HEK293 (cell line): ENCODE measurements at regions not wholly inside any gene's neighbourhood (a gene's known extent, or its start where the extent isn't known, plus 50 kb on each side); places are given as distances from the start of the nearest gene placed in this dataset.

ENCODE experiments used
- CTCF ChIA-PET: fragments of 350-600 bp; formaldehyde crosslinking; extraction: SDS; loops from one replicate; lab custom pipeline; 2021; ENCODE audit warnings: antibody characterized with exemption; lab: Yijun Ruan, JAX
- POLR2A ChIA-PET: fragments of 300-600 bp; formaldehyde crosslinking; extraction: SDS; loops from one replicate; lab custom pipeline; 2020; ENCODE audit warnings: antibody characterized with exemption, inconsistent platforms; lab: Yijun Ruan, JAX
- H3K27ac ChIP-seq: fragments of 200-500 bp; sonication (Bioruptor generic); 2 replicates; pipeline ENCODE4 v1.5.1; 2014; ENCODE audit warnings: low read depth, low read length, control low read depth, inconsistent platforms; ENCODE audit errors: extremely low read depth
- H3K36me3 ChIP-seq, 2 experiments: fragments of 200-500 bp in 1 of 2; sonication (Bioruptor generic) in 1 of 2; 1 replicate in 1 of 2; 2 replicates in 1 of 2; pipeline ENCODE4 v1.5.1; 2014 to 2017; ENCODE audit warnings: inconsistent platforms in 2 of 2, low read length in 2 of 2; ENCODE audit not compliant: control insufficient read depth in 2 of 2, insufficient read depth in 1 of 2
- H3K4me1 ChIP-seq: fragments of 200-500 bp; sonication (Bioruptor generic); 2 replicates; pipeline ENCODE4 v1.5.1; 2014; ENCODE audit warnings: mild to moderate bottlenecking, low read length, inconsistent platforms; ENCODE audit not compliant: control insufficient read depth, insufficient read depth
- H3K4me3 ChIP-seq: 2 replicates; pipeline ENCODE4 v1.5.1; 2011; ENCODE audit warnings: low read depth, mild to moderate bottlenecking, control low read depth, low read length, moderate library complexity
- H3K9me3 ChIP-seq: fragments of 200-500 bp; sonication (Bioruptor generic); 2 replicates; pipeline ENCODE4 v1.5.1; 2014; ENCODE audit warnings: low read depth, low read length, inconsistent platforms; ENCODE audit not compliant: control insufficient read depth, insufficient read depth
- HOXD13 ChIP-seq: sonication (generic); formaldehyde crosslinking; IDR thresholded peaks from 2 replicates; pipeline ENCODE4 v1.8.0; 2022; ENCODE audit warnings: missing genetic modification reagents, borderline replicate concordance
- KLF7 ChIP-seq: fragments of 450-650 bp; formaldehyde crosslinking; IDR thresholded peaks from 2 replicates; pipeline ENCODE4 v1.5.1; 2016; ENCODE audit warnings: missing biosample characterization, missing genetic modification characterization, borderline replicate concordance
- TCF7L2 ChIP-seq: IDR thresholded peaks from 2 replicates; pipeline ENCODE4 v1.6.1; 2011; ENCODE audit warnings: low read depth, mild to moderate bottlenecking, inconsistent platforms, low read length, moderate library complexity, borderline replicate concordance
- YY2 ChIP-seq: fragments of 450-650 bp; formaldehyde crosslinking; IDR thresholded peaks from 2 replicates; pipeline ENCODE4 v1.5.1; 2016; ENCODE audit warnings: missing biosample characterization, missing genetic modification characterization
- ZBTB21 ChIP-seq: fragments of 450-650 bp; formaldehyde crosslinking; IDR thresholded peaks from 2 replicates; pipeline ENCODE4 v1.5.1; 2017; ENCODE audit warnings: missing biosample characterization, missing genetic modification characterization
- ZBTB8A ChIP-seq: fragments of 450-650 bp; formaldehyde crosslinking; IDR thresholded peaks from 2 replicates; pipeline ENCODE4 v1.5.1; 2016; ENCODE audit warnings: missing biosample characterization, missing genetic modification characterization
- ZIC2 ChIP-seq: fragments of 450-650 bp; formaldehyde crosslinking; IDR thresholded peaks from 2 replicates; pipeline ENCODE4 v1.5.1; 2016; ENCODE audit warnings: missing biosample characterization, missing genetic modification characterization
- ZNF121 ChIP-seq: fragments of 450-650 bp; formaldehyde crosslinking; IDR thresholded peaks from 2 replicates; pipeline ENCODE4 v1.5.1; 2016; ENCODE audit warnings: missing biosample characterization, missing genetic modification characterization
- ZNF138 ChIP-seq: fragments of 450-650 bp; formaldehyde crosslinking; IDR thresholded peaks from 2 replicates; pipeline ENCODE4 v1.5.1; 2016; ENCODE audit warnings: missing biosample characterization, missing genetic modification characterization, borderline replicate concordance
- ZNF16 ChIP-seq: fragments of 450-650 bp; formaldehyde crosslinking; IDR thresholded peaks from 2 replicates; pipeline ENCODE4 v1.5.1; 2016; ENCODE audit warnings: low read depth, missing biosample characterization, missing genetic modification characterization
- ZNF175 ChIP-seq: fragments of 450-650 bp; formaldehyde crosslinking; IDR thresholded peaks from 2 replicates; pipeline ENCODE4 v1.5.1; 2016; ENCODE audit warnings: missing biosample characterization, missing genetic modification characterization
- ZNF248 ChIP-seq: fragments of 450-650 bp; formaldehyde crosslinking; IDR thresholded peaks from 2 replicates; pipeline ENCODE4 v1.5.1; 2017; ENCODE audit warnings: missing biosample characterization, missing genetic modification characterization
- ZNF292 ChIP-seq: fragments of 450-650 bp; formaldehyde crosslinking; IDR thresholded peaks from 2 replicates; pipeline ENCODE4 v1.5.1; 2016; ENCODE audit warnings: low read depth, missing biosample characterization, missing genetic modification characterization, borderline replicate concordance
- ZNF341 ChIP-seq: fragments of 450-650 bp; formaldehyde crosslinking; IDR thresholded peaks from 2 replicates; pipeline ENCODE4; 2016; ENCODE audit warnings: low read depth, missing biosample characterization, missing genetic modification characterization
- ZNF426 ChIP-seq: fragments of 450-650 bp; formaldehyde crosslinking; IDR thresholded peaks from 2 replicates; pipeline ENCODE4 v1.5.1; 2017; ENCODE audit warnings: missing biosample characterization, missing genetic modification characterization, mild to moderate bottlenecking, inconsistent platforms, moderate library complexity
- ZNF558 ChIP-seq: fragments of 450-650 bp; formaldehyde crosslinking; IDR thresholded peaks from 2 replicates; pipeline ENCODE4 v1.5.1; 2016; ENCODE audit warnings: missing biosample characterization, missing genetic modification characterization
- ZNF624 ChIP-seq: fragments of 450-650 bp; formaldehyde crosslinking; IDR thresholded peaks from 2 replicates; pipeline ENCODE4 v1.5.1; 2017; ENCODE audit warnings: missing biosample characterization, missing genetic modification characterization
- ZNF629 ChIP-seq: fragments of 450-650 bp; formaldehyde crosslinking; IDR thresholded peaks from 2 replicates; pipeline ENCODE4 v1.5.1; 2017; ENCODE audit warnings: missing biosample characterization, missing genetic modification characterization
- ZNF768 ChIP-seq: fragments of 450-650 bp; formaldehyde crosslinking; IDR thresholded peaks from 2 replicates; pipeline ENCODE4 v1.5.1; 2018; ENCODE audit warnings: missing biosample characterization, mild to moderate bottlenecking, missing genetic modification characterization
- ZXDB ChIP-seq: fragments of 450-650 bp; formaldehyde crosslinking; IDR thresholded peaks from 2 replicates; pipeline ENCODE4 v1.5.1; 2016; ENCODE audit warnings: missing biosample characterization, missing genetic modification characterization
- TF ChIP-seq, protein P1 (sequence below): fragments of 450-650 bp; IDR thresholded peaks from 2 replicates; pipeline ENCODE4 v1.5.1; 2018; ENCODE audit warnings: missing biosample characterization, missing genetic modification characterization
- TF ChIP-seq, protein P2 (sequence below): fragments of 450-650 bp; formaldehyde crosslinking; IDR thresholded peaks from 2 replicates; pipeline ENCODE4 v1.5.1; 2016; ENCODE audit warnings: missing biosample characterization, missing genetic modification characterization
- TF ChIP-seq, protein P3 (sequence below): fragments of 450-650 bp; formaldehyde crosslinking; IDR thresholded peaks from 2 replicates; pipeline ENCODE4 v1.5.1; 2016; ENCODE audit warnings: missing biosample characterization, missing genetic modification characterization
- TF ChIP-seq, protein P4 (sequence below): sonication (generic); formaldehyde crosslinking; IDR thresholded peaks from 2 replicates; pipeline ENCODE4 v1.8.1; 2022; ENCODE audit warnings: mild to moderate bottlenecking, moderate library complexity, missing genetic modification reagents
- TF ChIP-seq, protein P5 (sequence below): fragments of 450-650 bp; formaldehyde crosslinking; IDR thresholded peaks from 2 replicates; pipeline ENCODE4 v1.5.1; 2017; ENCODE audit warnings: missing biosample characterization, missing genetic modification characterization

GRCh38 chr6:54706844-54707605 lies 139.5 kb upstream of the FAM83B start:
- H3K27ac ChIP-seq = no peak overlapping the region
- TF ChIP-seq HOXD13 = no peak
- TF ChIP-seq, protein P1, sequence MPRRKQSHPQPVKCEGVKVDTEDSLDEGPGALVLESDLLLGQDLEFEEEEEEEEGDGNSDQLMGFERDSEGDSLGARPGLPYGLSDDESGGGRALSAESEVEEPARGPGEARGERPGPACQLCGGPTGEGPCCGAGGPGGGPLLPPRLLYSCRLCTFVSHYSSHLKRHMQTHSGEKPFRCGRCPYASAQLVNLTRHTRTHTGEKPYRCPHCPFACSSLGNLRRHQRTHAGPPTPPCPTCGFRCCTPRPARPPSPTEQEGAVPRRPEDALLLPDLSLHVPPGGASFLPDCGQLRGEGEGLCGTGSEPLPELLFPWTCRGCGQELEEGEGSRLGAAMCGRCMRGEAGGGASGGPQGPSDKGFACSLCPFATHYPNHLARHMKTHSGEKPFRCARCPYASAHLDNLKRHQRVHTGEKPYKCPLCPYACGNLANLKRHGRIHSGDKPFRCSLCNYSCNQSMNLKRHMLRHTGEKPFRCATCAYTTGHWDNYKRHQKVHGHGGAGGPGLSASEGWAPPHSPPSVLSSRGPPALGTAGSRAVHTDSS = no peak
- no peak for TF ChIP-seq ZBTB8A (tag by site-specific recombination)
- no peak for TF ChIP-seq ZBTB21
- TF ChIP-seq ZNF16 (tag by site-specific recombination) = no peak
- no peak for TF ChIP-seq ZNF768 (tag by site-specific recombination)
- TF ChIP-seq KLF7 = no peak
- TF ChIP-seq, protein P2, sequence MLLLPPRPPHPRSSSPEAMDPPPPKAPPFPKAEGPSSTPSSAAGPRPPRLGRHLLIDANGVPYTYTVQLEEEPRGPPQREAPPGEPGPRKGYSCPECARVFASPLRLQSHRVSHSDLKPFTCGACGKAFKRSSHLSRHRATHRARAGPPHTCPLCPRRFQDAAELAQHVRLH (tag by site-specific recombination) = no peak
- TF ChIP-seq ZNF248 (tag by site-specific recombination) = no peak
- no peak for TF ChIP-seq ZNF341 (tag by site-specific recombination)
- TF ChIP-seq YY2 (tag by site-specific recombination) = no peak
- ChIA-PET CTCF (interaction anchor here (0.6 to 11.8 kb wide), 2 partner anchors 11 to 97 kb away, joined by 3 to 85 read pairs; no protein-coding TSS in a partner anchor), POLR2A (no interaction called here)
- H3K4me3 ChIP-seq = no peak overlapping the region
- no peaks in the 10 kb centered on the region for H3K4me1 ChIP-seq
- H3K36me3 ChIP-seq = no peaks in the 10 kb centered on the region
- no peaks in the 10 kb centered on the region for H3K9me3 ChIP-seq

GRCh38 chr6:54710456-54710855 lies 136.1 kb upstream of the FAM83B start:
- Histone ChIP-seq H3K4me3 (no peak overlapping the region), H3K27ac (no peak overlapping the region), H3K36me3 (no peaks in the 10 kb centered on the region), H3K4me1 (no peaks in the 10 kb centered on the region), H3K9me3 (no peaks in the 10 kb centered on the region)
- CTCF ChIA-PET = interaction anchor here (11.8 kb wide), 1 partner anchor 8 kb away, joined by 85 read pairs; no protein-coding TSS in a partner anchor
- POLR2A ChIA-PET = no interaction called here
- TF ChIP-seq ZXDB (tag by site-specific recombination) (no peak), ZNF629 (tag by site-specific recombination) (no peak), ZNF175 (tag by site-specific recombination) (no peak), ZNF121 (tag by site-specific recombination) (no peak), TCF7L2 (no peak), ZNF624 (no peak), ZNF426 (tag by site-specific recombination) (no peak), ZNF138 (no peak), ZBTB21 (no peak), ZNF292 (tag by site-specific recombination) (no peak), ZNF558 (no peak), ZIC2 (tag by site-specific recombination) (no peak)
- TF ChIP-seq, protein P3, sequence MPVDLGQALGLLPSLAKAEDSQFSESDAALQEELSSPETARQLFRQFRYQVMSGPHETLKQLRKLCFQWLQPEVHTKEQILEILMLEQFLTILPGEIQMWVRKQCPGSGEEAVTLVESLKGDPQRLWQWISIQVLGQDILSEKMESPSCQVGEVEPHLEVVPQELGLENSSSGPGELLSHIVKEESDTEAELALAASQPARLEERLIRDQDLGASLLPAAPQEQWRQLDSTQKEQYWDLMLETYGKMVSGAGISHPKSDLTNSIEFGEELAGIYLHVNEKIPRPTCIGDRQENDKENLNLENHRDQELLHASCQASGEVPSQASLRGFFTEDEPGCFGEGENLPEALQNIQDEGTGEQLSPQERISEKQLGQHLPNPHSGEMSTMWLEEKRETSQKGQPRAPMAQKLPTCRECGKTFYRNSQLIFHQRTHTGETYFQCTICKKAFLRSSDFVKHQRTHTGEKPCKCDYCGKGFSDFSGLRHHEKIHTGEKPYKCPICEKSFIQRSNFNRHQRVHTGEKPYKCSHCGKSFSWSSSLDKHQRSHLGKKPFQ (tag by site-specific recombination) = no peak
- TF ChIP-seq, protein P4, sequence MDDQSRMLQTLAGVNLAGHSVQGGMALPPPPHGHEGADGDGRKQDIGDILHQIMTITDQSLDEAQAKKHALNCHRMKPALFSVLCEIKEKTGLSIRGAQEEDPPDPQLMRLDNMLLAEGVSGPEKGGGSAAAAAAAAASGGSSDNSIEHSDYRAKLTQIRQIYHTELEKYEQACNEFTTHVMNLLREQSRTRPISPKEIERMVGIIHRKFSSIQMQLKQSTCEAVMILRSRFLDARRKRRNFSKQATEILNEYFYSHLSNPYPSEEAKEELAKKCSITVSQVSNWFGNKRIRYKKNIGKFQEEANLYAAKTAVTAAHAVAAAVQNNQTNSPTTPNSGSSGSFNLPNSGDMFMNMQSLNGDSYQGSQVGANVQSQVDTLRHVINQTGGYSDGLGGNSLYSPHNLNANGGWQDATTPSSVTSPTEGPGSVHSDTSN (CRISPR knock-in tag) = no peak
- TF ChIP-seq, protein P5, sequence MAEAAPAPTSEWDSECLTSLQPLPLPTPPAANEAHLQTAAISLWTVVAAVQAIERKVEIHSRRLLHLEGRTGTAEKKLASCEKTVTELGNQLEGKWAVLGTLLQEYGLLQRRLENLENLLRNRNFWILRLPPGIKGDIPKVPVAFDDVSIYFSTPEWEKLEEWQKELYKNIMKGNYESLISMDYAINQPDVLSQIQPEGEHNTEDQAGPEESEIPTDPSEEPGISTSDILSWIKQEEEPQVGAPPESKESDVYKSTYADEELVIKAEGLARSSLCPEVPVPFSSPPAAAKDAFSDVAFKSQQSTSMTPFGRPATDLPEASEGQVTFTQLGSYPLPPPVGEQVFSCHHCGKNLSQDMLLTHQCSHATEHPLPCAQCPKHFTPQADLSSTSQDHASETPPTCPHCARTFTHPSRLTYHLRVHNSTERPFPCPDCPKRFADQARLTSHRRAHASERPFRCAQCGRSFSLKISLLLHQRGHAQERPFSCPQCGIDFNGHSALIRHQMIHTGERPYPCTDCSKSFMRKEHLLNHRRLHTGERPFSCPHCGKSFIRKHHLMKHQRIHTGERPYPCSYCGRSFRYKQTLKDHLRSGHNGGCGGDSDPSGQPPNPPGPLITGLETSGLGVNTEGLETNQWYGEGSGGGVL (tag by site-specific recombination) = no peak
